ENCODE measurements at regions not wholly inside any gene's neighbourhood (a gene's known extent, or its start where the extent isn't known, plus 50 kb on each side); places are given as distances from the start of the nearest gene placed in this dataset.

GRCh38 chr4:41478518-41478917 is 59.4 kb upstream of the LIMCH1 start:
- Histone ChIP-seq H3K27ac (replicated peaks) (no peak overlapping the region), H3K27me3 (ENCODE audit: low read depth) (no peaks in the 10 kb centered on the region), H3K4me1 (peaks cover 73% of the 10 kb centered on the region), H3K4me3 (no peak overlapping the region), H3K36me3 (no peaks in the 10 kb centered on the region), H3K9me3 (replicated peaks) (no peaks in the 10 kb centered on the region)
- intact Hi-C loops (cut with micrococcal nuclease), result no loop called here
- TF ChIP-seq, protein P1, sequence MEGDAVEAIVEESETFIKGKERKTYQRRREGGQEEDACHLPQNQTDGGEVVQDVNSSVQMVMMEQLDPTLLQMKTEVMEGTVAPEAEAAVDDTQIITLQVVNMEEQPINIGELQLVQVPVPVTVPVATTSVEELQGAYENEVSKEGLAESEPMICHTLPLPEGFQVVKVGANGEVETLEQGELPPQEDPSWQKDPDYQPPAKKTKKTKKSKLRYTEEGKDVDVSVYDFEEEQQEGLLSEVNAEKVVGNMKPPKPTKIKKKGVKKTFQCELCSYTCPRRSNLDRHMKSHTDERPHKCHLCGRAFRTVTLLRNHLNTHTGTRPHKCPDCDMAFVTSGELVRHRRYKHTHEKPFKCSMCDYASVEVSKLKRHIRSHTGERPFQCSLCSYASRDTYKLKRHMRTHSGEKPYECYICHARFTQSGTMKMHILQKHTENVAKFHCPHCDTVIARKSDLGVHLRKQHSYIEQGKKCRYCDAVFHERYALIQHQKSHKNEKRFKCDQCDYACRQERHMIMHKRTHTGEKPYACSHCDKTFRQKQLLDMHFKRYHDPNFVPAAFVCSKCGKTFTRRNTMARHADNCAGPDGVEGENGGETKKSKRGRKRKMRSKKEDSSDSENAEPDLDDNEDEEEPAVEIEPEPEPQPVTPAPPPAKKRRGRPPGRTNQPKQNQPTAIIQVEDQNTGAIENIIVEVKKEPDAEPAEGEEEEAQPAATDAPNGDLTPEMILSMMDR (IDR thresholded peaks at IDR 0.05; ENCODE audit: borderline replicate concordance), result no peak
- no peak for DNase-seq

DNA sequence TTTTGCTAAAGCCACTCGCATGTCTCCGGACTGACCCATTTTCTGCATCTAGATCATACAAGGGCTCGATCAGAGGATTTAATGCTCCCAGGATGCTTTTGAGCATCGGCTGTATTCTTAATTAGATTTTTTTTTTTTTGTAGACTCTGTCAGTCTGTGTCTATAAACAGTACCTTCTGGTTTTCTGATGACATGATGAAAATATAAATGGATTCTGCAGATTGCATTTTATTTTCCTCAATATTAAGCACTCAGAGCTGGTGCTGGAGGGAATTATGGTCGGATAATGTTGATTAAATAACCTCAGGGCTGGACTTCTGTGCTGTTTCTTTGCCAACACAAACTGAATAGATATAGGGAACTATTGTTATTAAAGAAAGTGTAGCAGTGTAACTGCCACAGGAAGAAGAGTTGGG is 57.1 kb upstream of the LIMCH1 start:
- intact Hi-C loops (cut with micrococcal nuclease), result no loop called here
- H3K27me3 ChIP-seq (ENCODE audit: low read depth), result no peaks in the 10 kb centered on the region
- no peak for DNase-seq
- no peaks in the 10 kb centered on the region for H3K9me3 ChIP-seq (replicated peaks)
- H3K4me1 ChIP-seq, result peaks cover 81% of the 10 kb centered on the region
- H3K36me3 ChIP-seq, result no peaks in the 10 kb centered on the region
- TF ChIP-seq, protein P1 (IDR thresholded peaks at IDR 0.05; ENCODE audit: borderline replicate concordance), result no peak
- H3K4me3 ChIP-seq, result no peak overlapping the region
- H3K27ac ChIP-seq (replicated peaks), result no peak overlapping the region

DNA sequence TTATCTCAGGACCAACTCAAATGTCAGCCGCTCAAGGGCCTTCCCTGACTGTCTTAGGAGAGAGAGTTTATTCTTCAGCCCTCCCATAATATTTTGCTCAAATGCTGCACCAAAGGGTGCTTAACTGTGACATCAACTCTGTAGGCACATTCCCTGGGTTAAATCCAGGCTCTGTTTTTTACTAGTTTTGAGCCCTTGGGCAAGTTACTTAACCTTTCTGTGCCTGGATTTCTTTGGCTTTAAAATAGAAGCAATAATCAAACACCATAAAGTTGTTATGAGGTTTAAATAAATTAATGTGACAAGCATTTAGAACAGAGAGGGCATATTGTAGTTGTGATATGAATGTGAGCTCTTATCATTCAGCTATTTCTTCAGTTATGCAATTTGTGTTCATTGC is 54.2 kb upstream of the LIMCH1 start:
- no peaks in the 10 kb centered on the region for H3K27me3 ChIP-seq (ENCODE audit: low read depth)
- no peaks in the 10 kb centered on the region for H3K9me3 ChIP-seq (replicated peaks)
- H3K27ac ChIP-seq (replicated peaks), result no peak overlapping the region
- no peak overlapping the region for H3K4me3 ChIP-seq
- DNase-seq, result no peak
- H3K36me3 ChIP-seq, result no peaks in the 10 kb centered on the region
- TF ChIP-seq, protein P1 (IDR thresholded peaks at IDR 0.05; ENCODE audit: borderline replicate concordance), result no peak
- H3K4me1 ChIP-seq, result peaks cover 61% of the 10 kb centered on the region
- intact Hi-C loops (cut with micrococcal nuclease), result no loop called here

GRCh38 chr4:41485041-41485440 is 52.9 kb upstream of the LIMCH1 start:
- H3K36me3 ChIP-seq, result no peaks in the 10 kb centered on the region
- TF ChIP-seq, protein P1 (IDR thresholded peaks at IDR 0.05; ENCODE audit: borderline replicate concordance), result no peak
- peaks cover 60% of the 10 kb centered on the region for H3K4me1 ChIP-seq
- DNase-seq, result no peak
- H3K27me3 ChIP-seq (ENCODE audit: low read depth), result no peaks in the 10 kb centered on the region
- no peaks in the 10 kb centered on the region for H3K9me3 ChIP-seq (replicated peaks)
- intact Hi-C loops (cut with micrococcal nuclease), result no loop called here
- no peak overlapping the region for H3K27ac ChIP-seq (replicated peaks)
- no peak overlapping the region for H3K4me3 ChIP-seq

GRCh38 chr4:41487868-41488440 is 50.0 kb upstream of the LIMCH1 start:
- no peaks in the 10 kb centered on the region for H3K36me3 ChIP-seq
- H3K27me3 ChIP-seq (ENCODE audit: low read depth), result no peaks in the 10 kb centered on the region
- TF ChIP-seq, protein P1 (IDR thresholded peaks at IDR 0.05; ENCODE audit: borderline replicate concordance), result no peak
- no peaks in the 10 kb centered on the region for H3K9me3 ChIP-seq (replicated peaks)
- intact Hi-C loops (cut with micrococcal nuclease), result no loop called here
- no peak overlapping the region for H3K27ac ChIP-seq (replicated peaks)
- DNase-seq, result no peak
- peaks cover 35% of the 10 kb centered on the region for H3K4me1 ChIP-seq
- no peak overlapping the region for H3K4me3 ChIP-seq

Measured in left ventricle myocardium inferior (tissue), 1 donor.